Myocyte (in vitro differentiated cells): ENCODE measurements at regions not wholly inside any gene's neighbourhood (a gene's known extent, or its start where the extent isn't known, plus 50 kb on each side); places are given as distances from the start of the nearest gene placed in this dataset.
"Not testable (repeated sequence)": the region's sequence is repeated elsewhere in the genome, so short reads cannot be mapped to it uniquely, and the experiment has no call there.

Experiments
- DNase-seq: peaks from one replicate; pipeline ENCODE4 v3.0.0-alpha.2; 2012; ENCODE audit warnings: low read depth

- DNase-seq = peak; percentile 4
Measured at GRCh38 chr3:173217127-173217526, 76.1 kb upstream of the SPATA16 start.

GRCh38 chr3:173216063-173216462 lies 75.0 kb upstream of the SPATA16 start:
- DNase-seq = no peak

GRCh38 chr3:173214576-173214975 lies 73.5 kb upstream of the SPATA16 start:
- DNase-seq = no peak

- DNase-seq = no peak
Measured at GRCh38 chr3:173199568-173199967, 58.5 kb upstream of the SPATA16 start.

GRCh38 chr3:173194868-173195267 lies 53.8 kb upstream of the SPATA16 start:
- not testable (repeated sequence) for DNase-seq

- DNase-seq = no peak
Measured at GRCh38 chr3:173191611-173192010, 50.6 kb upstream of the SPATA16 start.
